Muscle of back (tissue), 3 donors: ENCODE measurements at regions not wholly inside any gene's neighbourhood (a gene's known extent, or its start where the extent isn't known, plus 50 kb on each side); places are given as distances from the start of the nearest gene placed in this dataset.

Experiments
- DNase-seq, 3 donors: peaks; one replicate each; pipeline versions ENCODE4 v3.0.0 to v3.0.0-alpha.2; 2013

DNA sequence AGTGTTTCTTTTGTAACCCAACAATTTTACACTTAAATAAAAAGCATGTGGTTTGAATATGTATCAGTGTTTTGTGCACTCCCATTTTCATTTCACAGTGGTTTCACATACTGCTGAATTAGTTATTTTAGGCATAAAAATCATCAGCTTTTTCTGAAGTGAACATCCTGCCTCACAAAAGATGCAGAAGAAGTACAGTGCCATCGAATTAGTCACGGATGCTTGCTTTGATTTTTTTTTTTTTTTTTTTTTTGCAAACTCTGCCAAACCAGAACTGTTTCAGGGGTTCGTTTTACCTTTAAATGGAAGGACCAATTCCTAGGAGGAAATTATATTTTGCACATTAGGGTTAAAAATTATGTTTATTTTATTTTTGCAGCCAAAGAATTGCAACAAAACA is 158.6 kb downstream of the RPS12 start:
- peak in 1 of 3 donors; percentile 13 for DNase-seq

DNA sequence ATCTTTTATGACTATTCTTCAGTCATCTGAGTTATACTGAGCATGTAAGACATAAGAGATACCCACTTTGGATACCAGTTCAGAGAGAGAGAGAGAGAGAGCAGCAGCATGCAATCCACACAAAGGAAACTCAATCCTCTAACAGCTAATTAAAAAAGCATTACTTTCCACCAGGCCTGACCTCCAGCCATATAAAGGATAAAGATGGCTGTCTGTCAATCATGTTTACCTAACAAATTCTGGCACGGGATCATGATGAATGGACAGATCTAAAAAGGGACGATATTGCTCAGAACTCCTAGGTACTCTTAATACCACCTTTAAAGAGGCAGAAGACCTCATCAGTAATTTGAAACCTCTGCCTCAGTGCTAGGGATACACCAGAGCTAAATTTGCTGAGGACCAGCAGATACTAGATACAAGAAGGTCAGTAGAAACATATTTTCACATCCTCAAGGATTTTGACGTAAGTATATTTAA is 159.2 kb downstream of the RPS12 start:
- peak in 1 of 3 donors; percentile 14 for DNase-seq

DNA sequence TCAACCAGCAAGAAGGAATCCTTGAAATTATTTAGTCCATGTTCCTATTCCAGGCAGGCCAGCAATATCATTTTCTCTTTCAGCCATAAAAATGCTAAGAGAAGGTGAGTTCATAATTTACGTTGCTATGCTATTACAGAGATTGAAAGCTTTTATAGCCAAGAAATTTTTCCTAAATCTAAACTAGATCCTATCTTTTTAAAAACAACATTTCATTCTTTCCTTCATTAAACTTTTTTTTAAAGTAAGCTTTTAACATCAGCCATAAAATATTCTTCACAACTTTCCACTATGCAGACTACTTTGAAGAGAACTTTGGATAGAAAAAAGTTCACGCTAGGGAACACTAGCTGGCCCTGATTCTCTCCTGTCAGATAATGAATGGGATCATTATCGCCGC is 159.8 kb downstream of the RPS12 start:
- DNase-seq: no peak

DNA sequence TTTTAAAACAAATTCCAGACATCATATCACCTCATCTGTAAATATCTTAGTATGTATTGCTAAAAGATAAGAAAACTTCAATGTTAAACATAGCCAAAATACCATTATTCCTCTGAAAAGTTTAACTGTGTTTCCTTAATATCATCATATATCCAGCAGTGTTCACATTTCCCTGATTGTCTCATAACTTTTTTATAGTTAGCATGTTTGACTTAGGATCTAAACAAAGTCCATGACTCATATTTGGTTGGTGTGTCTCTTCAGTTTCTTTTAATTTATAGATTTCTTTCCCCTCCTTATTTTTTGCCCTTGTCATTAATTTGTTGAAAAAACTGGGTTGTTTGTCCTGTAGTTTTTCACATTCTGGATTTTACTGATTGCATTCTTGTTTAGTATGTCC is 163.0 kb downstream of the RPS12 start:
- no peak for DNase-seq

DNA sequence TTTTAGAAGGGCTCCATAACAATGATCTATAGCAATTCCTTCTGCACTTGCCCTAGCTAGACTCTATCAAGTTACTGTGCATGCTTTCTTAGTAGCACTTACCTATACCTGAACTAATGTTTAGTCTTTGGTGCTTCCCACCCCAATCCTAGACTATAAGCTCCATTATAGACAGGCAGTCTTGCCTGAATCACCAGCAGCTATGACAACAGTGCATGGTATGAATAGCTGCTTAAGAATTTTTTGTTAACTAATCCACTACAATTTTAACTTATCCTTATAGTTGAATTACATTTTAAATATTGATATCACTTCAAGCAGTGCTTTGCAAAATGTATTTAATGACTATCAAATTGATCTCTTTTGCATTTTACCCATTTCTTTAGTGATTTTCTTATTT is 164.3 kb downstream of the RPS12 start:
- DNase-seq: no peak

DNA sequence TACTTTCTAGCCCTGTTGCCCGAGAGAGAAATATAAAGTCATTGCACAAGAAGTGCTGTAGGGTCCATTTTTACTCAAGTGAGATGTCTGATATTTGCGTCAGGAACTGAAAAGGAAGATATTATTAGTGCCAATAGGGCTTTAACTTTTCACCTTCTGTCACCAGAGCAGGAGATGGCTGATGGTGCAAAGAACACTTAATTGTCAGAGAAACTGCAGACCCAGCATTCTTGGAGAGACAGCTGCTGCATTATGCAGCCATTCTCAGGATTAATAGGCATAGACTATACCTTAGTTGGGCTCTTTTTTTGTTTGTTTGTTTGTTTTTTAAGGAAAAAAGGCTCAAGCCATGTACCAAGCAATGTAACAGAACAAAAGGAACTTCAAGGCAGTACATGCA is 179.4 kb downstream of the RPS12 start:
- DNase-seq: no peak

DNA sequence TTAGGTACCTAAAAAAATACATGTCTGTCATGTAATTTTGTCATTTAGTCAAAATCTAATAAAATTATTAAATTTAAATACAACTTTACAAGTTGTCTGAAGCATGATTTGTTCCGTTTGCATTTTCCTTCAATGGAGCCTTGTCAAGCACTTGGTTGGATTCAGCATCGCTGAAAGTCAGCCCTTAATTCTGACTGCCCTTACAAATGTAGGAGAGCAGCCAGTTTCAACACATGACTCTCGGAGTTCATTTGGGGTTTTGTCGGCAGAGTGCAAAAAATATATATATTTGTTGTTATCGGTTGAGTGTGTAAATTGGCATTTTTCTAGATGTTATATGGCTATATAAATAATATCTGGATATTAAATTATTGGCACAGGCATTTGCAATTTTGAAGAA is 180.6 kb downstream of the RPS12 start:
- DNase-seq: no peak

DNA sequence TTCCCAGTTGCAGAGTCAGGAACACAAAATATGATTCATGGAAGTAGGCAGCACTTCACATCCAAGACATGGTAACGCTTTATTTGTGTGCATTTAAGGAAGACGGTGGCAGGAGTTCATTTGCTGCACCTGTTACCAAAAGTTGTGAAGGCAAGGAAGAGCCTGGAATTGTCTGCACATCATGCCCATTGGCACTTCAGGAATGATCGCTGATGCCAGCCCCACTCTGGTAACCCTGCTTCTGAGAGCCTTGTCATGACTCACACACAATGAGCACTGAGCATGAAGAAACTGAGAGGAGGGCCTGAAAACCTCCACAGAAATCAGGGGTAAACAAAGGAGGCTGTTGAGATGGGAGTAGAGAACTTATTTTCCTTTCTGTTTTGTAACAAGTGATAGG is 181.1 kb downstream of the RPS12 start:
- DNase-seq: peak; percentile 15 to 38 (median 36)

DNA sequence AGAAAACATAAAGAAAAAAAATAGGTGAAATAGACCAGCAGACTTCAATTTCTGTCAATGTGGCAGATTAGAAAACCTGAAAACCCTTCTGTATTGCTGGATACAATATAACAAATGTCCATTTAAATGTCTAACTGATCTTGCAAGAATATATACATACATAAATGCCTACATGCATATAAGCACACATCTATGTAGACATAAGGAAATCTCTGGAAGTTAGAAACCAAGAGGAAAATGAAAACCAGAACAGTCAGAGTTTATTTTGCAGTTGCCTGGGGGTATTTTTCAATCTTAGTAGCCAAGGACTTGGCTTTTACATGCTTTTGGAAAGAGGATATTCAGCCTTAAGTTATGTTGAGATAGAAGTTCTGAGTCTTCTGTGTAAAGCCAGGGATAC is 184.0 kb downstream of the RPS12 start:
- DNase-seq: no peak

DNA sequence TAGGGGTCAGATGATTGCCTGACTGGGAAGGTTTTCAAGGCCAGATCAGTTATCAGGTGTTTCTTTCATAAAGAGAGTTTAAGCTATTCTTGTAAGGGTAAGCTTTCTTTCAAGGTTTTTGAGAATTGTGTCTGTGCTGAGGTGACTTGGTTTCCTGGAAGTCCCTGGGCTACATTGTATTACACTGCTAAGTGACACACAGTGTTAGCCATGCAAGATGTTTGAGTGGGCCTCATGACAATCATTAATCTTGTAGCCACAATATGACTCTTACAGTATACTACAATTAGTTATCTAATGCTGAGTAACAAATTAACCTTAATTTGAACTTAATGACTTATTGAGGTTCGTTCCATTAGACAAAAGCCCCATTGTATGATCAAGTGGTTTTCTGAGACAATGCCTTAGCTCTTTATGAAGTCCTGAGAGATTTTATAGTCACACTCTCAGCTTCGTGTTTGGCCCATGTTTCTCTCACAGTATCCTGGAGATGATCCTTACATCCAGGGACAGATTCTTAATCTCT is 186.7 kb downstream of the RPS12 start:
- no peak for DNase-seq

DNA sequence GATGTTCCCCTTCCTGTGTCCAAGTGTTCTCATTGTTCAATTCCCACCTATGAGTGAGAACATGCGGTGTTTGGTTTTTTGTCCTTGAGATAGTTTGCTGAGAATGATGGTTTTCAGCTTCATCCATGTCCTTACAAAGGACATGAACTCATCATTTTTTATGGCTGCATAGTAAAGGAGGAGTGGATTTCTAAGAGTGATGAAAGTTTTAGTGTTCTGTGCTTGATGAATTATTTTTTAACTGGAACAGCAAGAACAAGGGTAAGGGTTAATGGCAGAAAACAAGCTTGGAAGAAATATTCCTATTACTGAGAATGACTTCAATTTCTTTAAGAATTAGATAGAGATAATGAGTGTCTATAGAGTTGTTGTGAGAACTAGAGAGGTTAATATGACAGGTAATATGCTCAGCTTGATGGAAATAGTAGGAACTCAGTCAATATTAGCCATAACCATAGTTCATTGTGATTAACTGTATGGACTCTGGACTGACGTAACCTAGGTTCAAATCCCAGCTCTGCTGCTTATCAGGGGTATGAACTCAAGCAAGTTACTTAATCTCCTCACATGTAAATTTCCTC is 190.0 kb downstream of the RPS12 start:
- DNase-seq: no peak

DNA sequence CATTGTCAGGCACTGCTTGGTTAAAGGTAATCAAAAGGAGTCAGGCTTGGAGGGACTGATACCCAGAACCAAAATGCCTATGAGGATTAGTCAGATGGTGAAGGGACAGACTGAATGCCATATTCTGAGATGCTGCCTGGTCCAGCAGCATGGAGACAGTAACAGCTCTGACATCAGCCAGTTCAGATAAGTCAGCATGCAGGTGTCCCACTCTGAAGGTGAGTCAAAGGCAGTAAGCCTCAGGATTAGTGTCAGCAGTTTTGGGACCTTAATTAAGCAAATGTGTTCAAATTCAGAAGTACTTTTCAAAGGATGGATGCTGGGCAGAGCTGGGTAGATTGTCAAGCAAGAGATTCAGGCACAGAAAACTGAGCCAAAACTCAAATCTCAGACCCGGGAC is 198.4 kb downstream of the RPS12 start:
- no peak for DNase-seq

DNA sequence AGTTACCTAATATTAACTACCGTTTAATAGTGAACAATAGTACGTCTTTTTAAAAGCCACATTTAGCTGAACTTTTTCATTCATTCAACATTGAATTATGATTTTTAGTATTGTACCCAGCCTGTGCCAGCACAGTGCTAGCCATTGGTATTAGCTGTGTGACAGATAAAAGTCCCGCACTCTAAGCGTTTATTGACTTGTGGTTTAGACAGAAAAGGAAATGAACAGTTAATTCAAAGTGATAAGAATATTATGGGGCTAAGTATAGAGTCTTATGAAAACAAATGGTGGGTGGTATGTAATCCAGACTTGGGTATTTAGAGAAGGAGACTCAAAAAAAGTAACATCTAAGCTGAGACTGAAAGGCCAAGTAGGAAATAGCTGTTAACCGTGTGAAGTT is 202.3 kb downstream of the RPS12 start:
- DNase-seq: no peak

DNA sequence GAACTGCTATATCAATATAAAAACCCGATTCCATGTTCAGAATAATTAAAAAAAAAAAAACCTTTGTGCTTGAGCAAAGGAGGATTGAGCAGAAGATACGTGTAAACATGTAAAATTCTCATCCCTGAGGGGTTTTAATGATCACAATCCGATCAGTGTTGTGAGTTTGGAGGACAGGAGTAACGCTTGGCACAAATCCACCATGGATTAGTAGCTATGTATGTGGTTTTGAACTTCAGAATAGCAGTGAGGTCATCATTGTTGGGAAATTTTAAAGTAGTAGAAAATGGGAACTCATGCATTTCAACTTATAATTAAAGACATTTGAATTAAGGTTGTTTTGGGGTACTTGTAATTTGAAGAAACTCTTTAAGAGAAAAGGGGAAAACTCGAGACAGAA is 203.2 kb downstream of the RPS12 start:
- no peak for DNase-seq

DNA sequence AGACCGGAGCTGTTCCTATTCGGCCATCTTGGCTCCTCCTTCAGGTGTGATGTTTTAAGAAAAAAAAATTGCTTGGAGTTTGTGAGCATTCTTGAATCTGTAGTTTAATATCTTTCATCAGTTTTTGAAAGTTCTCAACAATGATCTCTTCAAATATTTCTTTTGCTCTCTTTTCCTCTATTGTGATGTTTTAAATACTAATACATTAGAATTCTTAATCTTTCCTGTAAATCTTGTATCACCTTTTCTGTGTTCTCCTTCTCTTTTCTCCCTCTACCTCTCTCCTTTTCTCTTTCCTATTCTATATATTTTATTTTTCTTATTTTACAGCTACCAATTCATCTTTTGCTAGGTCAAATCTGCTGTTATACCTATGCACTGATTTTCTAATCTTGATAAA is 212.3 kb downstream of the RPS12 start:
- no peak for DNase-seq

DNA sequence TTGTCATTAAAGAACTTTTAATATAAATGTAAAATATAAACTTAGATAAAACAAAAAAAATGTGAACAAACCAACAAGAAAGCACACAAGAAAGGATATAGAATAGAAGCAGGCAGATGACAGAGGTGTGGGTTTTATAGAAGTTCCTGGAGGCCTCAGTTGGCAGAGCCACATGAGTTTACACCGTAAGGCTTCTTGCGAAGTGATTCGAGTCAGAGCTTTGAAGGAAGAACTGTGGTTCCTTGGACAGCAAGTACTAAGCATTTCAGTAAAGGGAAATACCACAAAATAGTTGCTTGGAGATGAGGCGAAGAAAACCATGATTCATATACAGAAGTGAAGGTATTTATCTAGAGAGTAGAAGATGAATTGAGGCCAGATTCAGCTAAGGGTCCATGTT is 207.9 kb upstream of the EYA4 start:
- no peak for DNase-seq

DNA sequence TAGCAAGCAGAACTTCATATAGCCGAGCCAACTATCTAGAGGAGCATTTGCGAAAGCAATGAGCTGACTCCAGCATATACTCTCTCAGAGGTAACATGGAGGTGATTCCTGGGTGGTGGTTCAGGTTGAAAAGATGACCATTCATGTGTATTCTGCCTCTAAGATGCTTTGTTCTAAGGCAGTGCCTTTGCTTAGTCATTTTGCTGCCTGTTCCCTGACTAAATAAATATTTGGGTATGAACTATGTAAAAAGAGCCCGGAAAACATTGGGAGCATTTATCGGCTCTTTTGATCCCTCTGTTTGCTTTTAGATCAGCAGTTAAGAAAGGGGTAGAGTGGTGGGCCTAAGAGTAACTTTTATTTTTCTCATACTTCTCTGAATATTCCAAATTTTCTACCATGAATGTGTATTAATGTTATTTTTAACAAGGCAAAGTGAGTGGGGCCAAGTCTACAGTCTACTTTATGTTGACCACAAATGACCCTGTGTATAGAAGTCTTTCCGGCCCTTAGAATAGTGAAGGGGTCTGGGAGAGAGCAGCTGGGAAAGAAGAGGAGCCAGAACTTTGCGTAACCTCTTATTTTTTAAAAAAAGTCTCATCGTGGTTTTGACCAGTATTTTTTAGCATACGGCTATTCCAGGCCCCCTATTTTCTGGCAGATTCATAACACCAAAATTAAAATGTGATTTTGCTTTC is 206.5 kb upstream of the EYA4 start:
- peak in 2 of 3 donors; percentile 6 to 45 for DNase-seq

DNA sequence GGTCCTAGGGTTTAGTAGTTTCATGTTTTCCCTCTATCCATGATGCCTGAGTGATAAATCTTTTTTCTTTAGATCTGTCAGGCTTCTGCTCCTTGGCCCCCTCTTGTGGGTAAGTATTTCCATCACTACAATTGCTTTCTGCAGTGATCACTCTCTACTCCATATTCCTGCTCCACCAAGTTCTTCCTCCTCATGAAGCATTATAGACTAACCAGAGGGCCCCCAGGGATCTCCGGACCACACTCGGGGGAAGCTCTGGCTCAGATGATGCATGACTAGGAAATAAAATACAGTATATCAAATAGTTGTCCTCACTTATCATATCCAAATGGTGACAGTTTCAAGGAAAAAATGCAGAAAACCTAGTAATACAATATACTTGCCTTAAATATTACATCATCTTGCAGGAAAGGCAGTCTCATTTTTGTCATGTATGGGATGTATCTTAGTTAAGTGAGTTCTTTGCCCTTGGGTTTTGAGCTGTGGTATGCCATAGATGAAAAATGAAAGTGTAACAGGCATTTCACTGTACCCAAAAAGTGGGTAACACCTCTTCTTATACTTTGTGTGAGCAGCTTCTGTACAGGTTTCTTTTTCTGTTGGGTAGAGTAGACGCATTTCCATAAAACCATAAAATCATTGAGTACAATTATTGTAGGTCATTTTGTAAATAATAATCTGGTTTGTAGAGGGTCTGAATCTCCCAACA is 200.9 kb upstream of the EYA4 start:
- DNase-seq: peak in 1 of 3 donors; percentile 14

DNA sequence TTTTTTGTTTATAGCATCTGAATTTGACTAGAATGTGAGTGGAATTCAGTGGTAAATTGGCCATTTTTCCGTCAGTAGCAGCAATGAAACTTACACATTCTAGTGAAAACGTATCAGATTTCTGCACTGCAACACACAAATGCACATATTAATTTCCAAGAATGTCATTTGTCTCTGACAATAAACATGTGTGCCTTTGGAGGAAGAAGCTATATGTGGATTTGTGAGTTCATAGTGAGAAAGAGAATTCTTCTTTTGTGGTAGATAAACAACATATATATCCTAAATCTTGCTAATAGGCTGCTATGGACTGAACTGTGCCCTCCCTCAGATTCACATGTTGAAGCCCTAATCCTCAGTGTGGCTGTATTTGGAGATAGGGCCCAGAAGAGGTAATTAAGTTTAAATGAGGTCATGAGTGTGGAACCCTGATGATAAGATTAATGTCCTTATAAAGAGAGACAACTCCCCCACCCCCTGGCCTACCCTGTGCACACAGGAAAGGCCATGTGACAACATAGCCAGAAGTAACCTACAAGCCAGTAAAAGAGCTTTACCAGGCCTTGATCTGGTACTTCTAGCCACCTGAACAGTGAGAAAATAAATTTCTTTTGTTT is 200.2 kb upstream of the EYA4 start:
- DNase-seq: peak in 1 of 3 donors; percentile 24

DNA sequence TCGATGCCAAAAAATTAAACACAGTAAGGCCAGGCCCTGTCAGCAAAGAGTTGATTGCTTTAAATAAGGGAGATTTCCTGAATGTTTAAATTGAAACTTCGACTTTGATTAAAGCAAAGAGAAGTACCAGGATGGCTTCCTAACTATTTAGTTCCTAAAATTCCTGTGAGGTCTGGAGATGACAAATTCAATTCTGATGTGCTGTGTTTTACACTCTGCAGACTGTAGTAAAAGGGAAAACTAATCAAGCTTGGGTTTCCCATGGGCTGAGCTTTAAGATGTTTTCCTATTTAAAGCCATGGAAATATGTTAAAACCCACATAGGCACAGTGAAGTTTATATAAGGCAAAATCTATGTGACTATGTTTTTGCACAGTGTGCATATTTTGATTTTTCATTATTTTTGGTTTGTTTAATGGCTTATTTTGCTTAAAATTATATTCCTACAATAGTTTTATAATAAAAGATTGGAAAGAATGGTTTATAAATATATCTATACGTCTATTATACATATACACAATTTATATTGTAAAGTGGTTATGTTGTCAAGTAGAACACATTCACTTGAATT is 198.5 kb upstream of the EYA4 start:
- no peak for DNase-seq

DNA sequence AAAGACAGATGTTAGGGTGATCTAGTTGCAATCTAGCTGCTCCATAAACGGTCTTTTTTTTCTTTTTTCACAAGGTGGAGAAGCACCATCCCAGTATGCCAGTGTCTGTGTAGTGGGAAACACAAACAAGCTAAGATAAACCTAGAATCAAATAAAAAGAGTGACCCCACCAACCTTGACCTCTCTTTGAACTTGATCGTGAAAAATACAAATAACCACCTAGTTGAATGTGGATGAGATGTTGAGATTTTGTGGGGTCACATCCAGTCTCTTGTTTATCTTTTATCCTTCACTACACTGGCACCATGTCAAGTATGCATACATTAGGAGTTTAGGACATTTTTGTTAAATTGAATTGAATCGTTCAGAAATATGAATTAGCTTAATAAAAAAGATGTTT is 194.6 kb upstream of the EYA4 start:
- peak in 1 of 3 donors; percentile 5 for DNase-seq

DNA sequence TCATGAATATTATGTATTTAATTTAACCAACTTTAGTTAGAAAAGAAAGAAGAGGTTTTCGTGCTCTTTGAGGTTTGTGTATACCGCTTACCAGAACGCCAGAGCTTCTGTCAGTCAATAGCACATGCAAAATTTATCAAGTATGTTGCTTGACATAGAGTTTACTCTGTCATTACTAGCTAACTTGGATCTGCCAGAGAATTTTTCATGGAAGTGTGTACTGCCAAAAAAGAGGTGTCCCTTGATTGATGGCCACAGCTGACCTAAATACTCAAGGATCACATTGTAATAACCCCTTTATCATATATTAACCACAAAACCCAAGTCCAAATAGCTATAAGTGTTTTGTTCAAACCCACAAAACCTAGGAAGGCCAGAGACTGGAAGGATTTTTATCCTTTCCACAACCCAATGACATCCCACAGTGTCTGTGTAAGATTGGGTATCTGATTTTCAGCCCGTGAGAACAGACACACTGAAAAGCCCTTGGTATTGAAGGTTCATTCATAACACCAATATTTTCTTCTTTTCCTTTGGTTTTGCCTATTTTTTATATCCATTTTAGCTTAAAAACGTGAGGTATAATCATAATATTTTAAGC is 194.0 kb upstream of the EYA4 start:
- peak; percentile 36 to 65 (median 47) for DNase-seq
